WTC11 (cell line): ENCODE measurements at regions not wholly inside any gene's neighbourhood (a gene's known extent, or its start where the extent isn't known, plus 50 kb on each side); places are given as distances from the start of the nearest gene placed in this dataset.
"Not testable (repeated sequence)": the region's sequence is repeated elsewhere in the genome, so short reads cannot be mapped to it uniquely, and the experiment has no call there.

Experiments
- ATAC-seq: fragments of 200-7000 bp; cut with Tn5 transposase; 2 replicates; pipeline ENCODE4 v1.10.0; 2021; ENCODE audit warnings: mild to moderate bottlenecking, moderate library complexity
- CTCF ChIA-PET: fragments of 300-600 bp; sonication (Branson Sonifier 250); formaldehyde crosslinking; loops from one replicate; lab custom pipeline; 2021; ENCODE audit warnings: antibody characterized with exemption; lab: Charles Lee
- POLR2A ChIA-PET: fragments of 350-600 bp; sonication (Branson Sonifier 250); formaldehyde crosslinking; loops from one replicate; lab custom pipeline; 2021; ENCODE audit warnings: antibody characterized with exemption; lab: Charles Lee
- DNase-seq: peaks from one replicate; pipeline ENCODE4 v3.0.0; 2021; ENCODE audit warnings: low spot score
- H3K27ac Mint-ChIP-seq: 2 replicates; pipeline ENCODE4 v1.8.0; 2021; ENCODE audit warnings: mixed read lengths
- H3K27me3 Mint-ChIP-seq: 2 replicates; pipeline ENCODE4 v1.8.0; 2021; ENCODE audit warnings: low read depth, mild to moderate bottlenecking, moderate library complexity, mixed read lengths
- H3K36me3 Mint-ChIP-seq: 2 replicates; pipeline ENCODE4 v1.8.0; 2021; ENCODE audit warnings: mixed read lengths
- H3K4me1 Mint-ChIP-seq: 2 replicates; pipeline ENCODE4 v1.8.0; 2022; ENCODE audit warnings: mixed read lengths
- H3K4me3 Mint-ChIP-seq: 2 replicates; pipeline ENCODE4 v1.8.0; 2021; ENCODE audit warnings: mild to moderate bottlenecking, moderate library complexity, mixed read lengths
- H3K9me3 Mint-ChIP-seq: 2 replicates; pipeline ENCODE4 v1.8.0; 2021; ENCODE audit warnings: mixed read lengths
- ETV6 ChIP-seq: sonication (generic); formaldehyde crosslinking; IDR thresholded peaks from 2 replicates; pipeline ENCODE4 v1.8.1; 2022; ENCODE audit warnings: mild to moderate bottlenecking, missing genetic modification reagents
- GRHL2 ChIP-seq: fragments of 250-450 bp; sonication (Bioruptor Pico); IDR thresholded peaks from 2 replicates; pipeline ENCODE4 v1.8.0; 2022; ENCODE audit warnings: mild to moderate bottlenecking, moderate library complexity; ENCODE audit not compliant: insufficient replicate concordance, severe bottlenecking
- TCF7 ChIP-seq: sonication (generic); formaldehyde crosslinking; IDR thresholded peaks from 2 replicates; pipeline ENCODE4 v1.8.0; 2022; ENCODE audit warnings: mild to moderate bottlenecking, low read depth, missing genetic modification reagents, moderate library complexity
- TEAD4 ChIP-seq: sonication (generic); formaldehyde crosslinking; IDR thresholded peaks from 2 replicates; pipeline ENCODE4 v1.8.0; 2022; ENCODE audit warnings: mild to moderate bottlenecking, missing genetic modification reagents
- TP53 ChIP-seq: sonication (generic); formaldehyde crosslinking; IDR thresholded peaks from 2 replicates; pipeline ENCODE4 v1.8.1; 2023; ENCODE audit warnings: mild to moderate bottlenecking, missing genetic modification reagents
- ZNF138 ChIP-seq: sonication (generic); formaldehyde crosslinking; conservative IDR thresholded peaks from 2 replicates; pipeline ENCODE4 v1.8.1; 2022; ENCODE audit warnings: mild to moderate bottlenecking, moderate library complexity, missing genetic modification reagents
- TF ChIP-seq, protein P1 (sequence below): sonication (generic); formaldehyde crosslinking; IDR thresholded peaks from 2 replicates; pipeline ENCODE4 v1.8.1; 2023; ENCODE audit warnings: mild to moderate bottlenecking, missing genetic modification reagents, moderate library complexity
- TF ChIP-seq, protein P2 (sequence below): sonication (generic); formaldehyde crosslinking; IDR thresholded peaks from 2 replicates; pipeline ENCODE4 v1.8.0; 2022; ENCODE audit warnings: mild to moderate bottlenecking, missing genetic modification reagents
- TF ChIP-seq, protein P3 (sequence below): sonication (generic); formaldehyde crosslinking; IDR thresholded peaks from 2 replicates; pipeline ENCODE4 v1.8.0; 2023; ENCODE audit warnings: missing genetic modification reagents, mild to moderate bottlenecking, borderline replicate concordance
- TF ChIP-seq, protein P4 (sequence below): sonication (generic); formaldehyde crosslinking; IDR thresholded peaks from 2 replicates; pipeline ENCODE4 v1.8.1; 2023; ENCODE audit warnings: mild to moderate bottlenecking, missing genetic modification reagents
- TF ChIP-seq, protein P5 (sequence below): sonication (generic); formaldehyde crosslinking; IDR thresholded peaks from 2 replicates; pipeline ENCODE4 v1.8.1; 2022; ENCODE audit warnings: mild to moderate bottlenecking, moderate library complexity, missing genetic modification reagents

DNA sequence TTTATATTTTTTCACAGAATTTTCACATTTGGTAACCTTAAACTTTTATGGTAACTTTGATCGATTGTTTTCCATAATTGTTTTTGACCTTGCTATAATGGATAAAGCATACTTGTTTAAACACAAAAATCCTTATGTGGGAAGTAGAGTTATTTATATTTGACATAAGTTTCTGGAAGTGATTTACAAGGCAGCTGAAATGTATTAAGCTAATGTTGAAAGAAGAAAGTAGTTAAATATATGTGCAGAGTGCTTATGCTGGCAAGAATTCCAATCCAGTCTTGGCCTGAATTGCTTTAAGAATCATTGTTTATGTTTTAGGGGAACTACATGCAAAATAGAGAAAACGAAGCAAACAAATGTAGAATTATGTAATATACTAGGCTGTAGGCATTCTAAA lies 763.6 kb downstream of the TAF11L14 start:
- Mint-ChIP-seq H3K36me3 (no peaks in the 10 kb centered on the region), H3K4me3 (no peak overlapping the region), H3K9me3 (peaks cover 5% of the 10 kb centered on the region), H3K4me1 (peaks cover 27% of the 10 kb centered on the region), H3K27me3 (no peaks in the 10 kb centered on the region), H3K27ac (no peak overlapping the region)
- ChIA-PET CTCF (no interaction called here), POLR2A (no interaction called here)
- DNase-seq (no peak), ATAC-seq (no peak)
- TF ChIP-seq TEAD4, result no peak
- TF ChIP-seq GRHL2, result no peak
- TF ChIP-seq, protein P1, sequence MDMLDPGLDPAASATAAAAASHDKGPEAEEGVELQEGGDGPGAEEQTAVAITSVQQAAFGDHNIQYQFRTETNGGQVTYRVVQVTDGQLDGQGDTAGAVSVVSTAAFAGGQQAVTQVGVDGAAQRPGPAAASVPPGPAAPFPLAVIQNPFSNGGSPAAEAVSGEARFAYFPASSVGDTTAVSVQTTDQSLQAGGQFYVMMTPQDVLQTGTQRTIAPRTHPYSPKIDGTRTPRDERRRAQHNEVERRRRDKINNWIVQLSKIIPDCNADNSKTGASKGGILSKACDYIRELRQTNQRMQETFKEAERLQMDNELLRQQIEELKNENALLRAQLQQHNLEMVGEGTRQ (CRISPR knock-in tag), result no peak
- TF ChIP-seq, protein P2, sequence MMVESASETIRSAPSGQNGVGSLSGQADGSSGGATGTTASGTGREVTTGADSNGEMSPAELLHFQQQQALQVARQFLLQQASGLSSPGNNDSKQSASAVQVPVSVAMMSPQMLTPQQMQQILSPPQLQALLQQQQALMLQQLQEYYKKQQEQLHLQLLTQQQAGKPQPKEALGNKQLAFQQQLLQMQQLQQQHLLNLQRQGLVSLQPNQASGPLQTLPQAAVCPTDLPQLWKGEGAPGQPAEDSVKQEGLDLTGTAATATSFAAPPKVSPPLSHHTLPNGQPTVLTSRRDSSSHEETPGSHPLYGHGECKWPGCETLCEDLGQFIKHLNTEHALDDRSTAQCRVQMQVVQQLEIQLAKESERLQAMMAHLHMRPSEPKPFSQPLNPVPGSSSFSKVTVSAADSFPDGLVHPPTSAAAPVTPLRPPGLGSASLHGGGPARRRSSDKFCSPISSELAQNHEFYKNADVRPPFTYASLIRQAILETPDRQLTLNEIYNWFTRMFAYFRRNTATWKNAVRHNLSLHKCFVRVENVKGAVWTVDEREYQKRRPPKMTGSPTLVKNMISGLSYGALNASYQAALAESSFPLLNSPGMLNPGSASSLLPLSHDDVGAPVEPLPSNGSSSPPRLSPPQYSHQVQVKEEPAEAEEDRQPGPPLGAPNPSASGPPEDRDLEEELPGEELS (CRISPR knock-in tag), result no peak
- TF ChIP-seq, protein P3, sequence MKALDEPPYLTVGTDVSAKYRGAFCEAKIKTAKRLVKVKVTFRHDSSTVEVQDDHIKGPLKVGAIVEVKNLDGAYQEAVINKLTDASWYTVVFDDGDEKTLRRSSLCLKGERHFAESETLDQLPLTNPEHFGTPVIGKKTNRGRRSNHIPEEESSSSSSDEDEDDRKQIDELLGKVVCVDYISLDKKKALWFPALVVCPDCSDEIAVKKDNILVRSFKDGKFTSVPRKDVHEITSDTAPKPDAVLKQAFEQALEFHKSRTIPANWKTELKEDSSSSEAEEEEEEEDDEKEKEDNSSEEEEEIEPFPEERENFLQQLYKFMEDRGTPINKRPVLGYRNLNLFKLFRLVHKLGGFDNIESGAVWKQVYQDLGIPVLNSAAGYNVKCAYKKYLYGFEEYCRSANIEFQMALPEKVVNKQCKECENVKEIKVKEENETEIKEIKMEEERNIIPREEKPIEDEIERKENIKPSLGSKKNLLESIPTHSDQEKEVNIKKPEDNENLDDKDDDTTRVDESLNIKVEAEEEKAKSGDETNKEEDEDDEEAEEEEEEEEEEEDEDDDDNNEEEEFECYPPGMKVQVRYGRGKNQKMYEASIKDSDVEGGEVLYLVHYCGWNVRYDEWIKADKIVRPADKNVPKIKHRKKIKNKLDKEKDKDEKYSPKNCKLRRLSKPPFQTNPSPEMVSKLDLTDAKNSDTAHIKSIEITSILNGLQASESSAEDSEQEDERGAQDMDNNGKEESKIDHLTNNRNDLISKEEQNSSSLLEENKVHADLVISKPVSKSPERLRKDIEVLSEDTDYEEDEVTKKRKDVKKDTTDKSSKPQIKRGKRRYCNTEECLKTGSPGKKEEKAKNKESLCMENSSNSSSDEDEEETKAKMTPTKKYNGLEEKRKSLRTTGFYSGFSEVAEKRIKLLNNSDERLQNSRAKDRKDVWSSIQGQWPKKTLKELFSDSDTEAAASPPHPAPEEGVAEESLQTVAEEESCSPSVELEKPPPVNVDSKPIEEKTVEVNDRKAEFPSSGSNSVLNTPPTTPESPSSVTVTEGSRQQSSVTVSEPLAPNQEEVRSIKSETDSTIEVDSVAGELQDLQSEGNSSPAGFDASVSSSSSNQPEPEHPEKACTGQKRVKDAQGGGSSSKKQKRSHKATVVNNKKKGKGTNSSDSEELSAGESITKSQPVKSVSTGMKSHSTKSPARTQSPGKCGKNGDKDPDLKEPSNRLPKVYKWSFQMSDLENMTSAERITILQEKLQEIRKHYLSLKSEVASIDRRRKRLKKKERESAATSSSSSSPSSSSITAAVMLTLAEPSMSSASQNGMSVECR (CRISPR knock-in tag), result no peak
- TF ChIP-seq, protein P4, sequence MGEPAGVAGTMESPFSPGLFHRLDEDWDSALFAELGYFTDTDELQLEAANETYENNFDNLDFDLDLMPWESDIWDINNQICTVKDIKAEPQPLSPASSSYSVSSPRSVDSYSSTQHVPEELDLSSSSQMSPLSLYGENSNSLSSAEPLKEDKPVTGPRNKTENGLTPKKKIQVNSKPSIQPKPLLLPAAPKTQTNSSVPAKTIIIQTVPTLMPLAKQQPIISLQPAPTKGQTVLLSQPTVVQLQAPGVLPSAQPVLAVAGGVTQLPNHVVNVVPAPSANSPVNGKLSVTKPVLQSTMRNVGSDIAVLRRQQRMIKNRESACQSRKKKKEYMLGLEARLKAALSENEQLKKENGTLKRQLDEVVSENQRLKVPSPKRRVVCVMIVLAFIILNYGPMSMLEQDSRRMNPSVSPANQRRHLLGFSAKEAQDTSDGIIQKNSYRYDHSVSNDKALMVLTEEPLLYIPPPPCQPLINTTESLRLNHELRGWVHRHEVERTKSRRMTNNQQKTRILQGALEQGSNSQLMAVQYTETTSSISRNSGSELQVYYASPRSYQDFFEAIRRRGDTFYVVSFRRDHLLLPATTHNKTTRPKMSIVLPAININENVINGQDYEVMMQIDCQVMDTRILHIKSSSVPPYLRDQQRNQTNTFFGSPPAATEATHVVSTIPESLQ (CRISPR knock-in tag), result no peak
- TF ChIP-seq TCF7, result no peak
- TF ChIP-seq TP53 (CRISPR knock-in tag), result no peak
- TF ChIP-seq ETV6 (CRISPR knock-in tag), result no peak
- TF ChIP-seq, protein P5, sequence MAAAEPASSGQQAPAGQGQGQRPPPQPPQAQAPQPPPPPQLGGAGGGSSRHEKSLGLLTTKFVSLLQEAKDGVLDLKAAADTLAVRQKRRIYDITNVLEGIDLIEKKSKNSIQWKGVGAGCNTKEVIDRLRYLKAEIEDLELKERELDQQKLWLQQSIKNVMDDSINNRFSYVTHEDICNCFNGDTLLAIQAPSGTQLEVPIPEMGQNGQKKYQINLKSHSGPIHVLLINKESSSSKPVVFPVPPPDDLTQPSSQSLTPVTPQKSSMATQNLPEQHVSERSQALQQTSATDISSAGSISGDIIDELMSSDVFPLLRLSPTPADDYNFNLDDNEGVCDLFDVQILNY, result no peak
- no peak for TF ChIP-seq ZNF138 (CRISPR knock-in tag)

DNA sequence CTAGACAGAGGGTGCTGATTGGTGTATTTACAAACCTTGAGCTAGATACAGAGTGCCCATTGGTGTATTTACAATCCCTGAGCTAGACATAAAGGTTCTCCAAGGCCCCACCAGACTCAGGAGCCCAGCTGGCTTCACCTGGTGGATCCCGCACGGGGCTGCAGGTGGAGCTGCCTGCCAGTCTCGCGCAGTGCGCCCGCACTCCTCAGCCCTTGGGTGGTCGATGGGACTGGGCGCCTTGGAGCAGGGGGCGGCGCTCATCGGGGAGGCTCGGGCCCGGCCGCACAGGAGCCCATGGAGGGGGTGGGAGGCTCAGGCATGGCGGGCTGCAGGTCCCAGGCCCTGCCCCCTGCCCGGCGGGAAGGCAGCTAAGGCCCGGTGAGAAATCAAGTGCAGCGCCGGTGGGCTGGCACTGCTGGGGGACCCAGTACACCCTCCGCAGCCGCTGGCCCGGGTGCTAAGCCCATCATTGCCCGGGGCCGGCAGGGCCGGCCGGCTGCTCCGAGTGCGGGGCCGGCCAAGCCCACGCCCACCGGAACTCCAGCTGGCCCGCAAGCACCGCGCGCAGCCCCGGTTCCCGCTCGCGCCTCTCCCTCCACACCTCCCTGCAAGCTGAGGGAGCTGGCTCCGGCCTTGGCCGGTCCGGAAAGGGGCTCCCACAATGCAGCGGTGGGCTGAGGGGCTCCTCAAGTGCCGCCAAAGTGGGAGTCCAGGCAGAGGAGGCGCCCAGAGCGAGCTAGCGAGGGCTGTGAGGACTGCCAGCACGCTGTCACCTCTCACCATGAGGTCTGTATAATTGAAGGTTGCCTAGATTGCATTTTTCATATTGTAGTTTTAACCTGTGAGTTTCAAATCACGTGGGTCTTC lies 765.4 kb downstream of the TAF11L14 start:
- H3K27ac Mint-ChIP-seq, DNase-seq, POLR2A ChIA-PET, CTCF ChIA-PET, H3K4me3 Mint-ChIP-seq, H3K27me3 Mint-ChIP-seq, H3K36me3 Mint-ChIP-seq, ATAC-seq: not testable (repeated sequence)
- Mint-ChIP-seq H3K4me1 (peaks cover 16% of the 10 kb centered on the region), H3K9me3 (peaks cover 11% of the 10 kb centered on the region)
